SW480 (cell line): ENCODE measurements at regions not wholly inside any gene's neighbourhood (a gene's known extent, or its start where the extent isn't known, plus 50 kb on each side); places are given as distances from the start of the nearest gene placed in this dataset.
"Not testable (repeated sequence)": the region's sequence is repeated elsewhere in the genome, so short reads cannot be mapped to it uniquely, and the experiment has no call there.

ENCODE experiments used
- DNase-seq: peaks from one replicate; pipeline ENCODE4 v3.0.0-alpha.2; 2016; ENCODE audit warnings: low spot score

GRCh38 chr11:112714340-112714739, 246.9 kb upstream of the NCAM1 start:
- not testable (repeated sequence) for DNase-seq

DNA sequence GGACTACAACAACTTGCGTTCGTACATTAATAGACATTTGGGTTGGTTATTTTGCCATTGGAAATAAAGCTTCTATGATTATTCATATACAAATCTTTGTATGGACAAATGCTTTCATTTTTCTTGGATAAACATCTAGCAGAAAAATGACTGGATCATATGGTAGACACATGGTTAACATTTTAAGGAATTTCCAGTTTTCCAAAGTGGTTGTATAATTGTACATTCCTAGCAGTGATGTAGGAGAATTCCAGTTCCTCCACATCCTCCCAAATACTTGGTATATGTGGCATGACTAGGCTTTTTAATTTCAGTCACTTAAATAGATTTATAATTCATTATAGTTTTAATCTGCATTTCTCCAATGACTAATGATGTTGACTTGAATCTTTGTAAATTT, 246.2 kb upstream of the NCAM1 start:
- no peak for DNase-seq

DNA sequence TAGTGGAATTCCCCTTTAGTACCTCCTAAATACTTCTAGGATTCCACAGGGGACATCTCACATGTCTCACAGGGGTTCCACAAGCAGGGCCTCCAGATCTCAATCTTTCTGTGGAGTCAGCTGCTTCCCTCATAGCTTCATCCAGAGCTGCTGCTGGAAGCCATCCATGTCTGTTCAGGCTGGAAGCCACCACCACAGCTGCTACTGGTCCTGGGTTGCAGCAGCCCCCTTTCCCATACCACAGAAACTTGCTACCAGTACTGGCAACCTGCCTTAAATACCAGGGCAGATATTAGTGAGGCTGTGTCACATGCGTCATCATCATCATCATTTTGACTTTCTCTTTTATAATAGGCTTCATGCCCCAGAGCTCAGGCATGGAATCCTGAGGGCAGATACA, 242.7 kb upstream of the NCAM1 start:
- no peak for DNase-seq

DNA sequence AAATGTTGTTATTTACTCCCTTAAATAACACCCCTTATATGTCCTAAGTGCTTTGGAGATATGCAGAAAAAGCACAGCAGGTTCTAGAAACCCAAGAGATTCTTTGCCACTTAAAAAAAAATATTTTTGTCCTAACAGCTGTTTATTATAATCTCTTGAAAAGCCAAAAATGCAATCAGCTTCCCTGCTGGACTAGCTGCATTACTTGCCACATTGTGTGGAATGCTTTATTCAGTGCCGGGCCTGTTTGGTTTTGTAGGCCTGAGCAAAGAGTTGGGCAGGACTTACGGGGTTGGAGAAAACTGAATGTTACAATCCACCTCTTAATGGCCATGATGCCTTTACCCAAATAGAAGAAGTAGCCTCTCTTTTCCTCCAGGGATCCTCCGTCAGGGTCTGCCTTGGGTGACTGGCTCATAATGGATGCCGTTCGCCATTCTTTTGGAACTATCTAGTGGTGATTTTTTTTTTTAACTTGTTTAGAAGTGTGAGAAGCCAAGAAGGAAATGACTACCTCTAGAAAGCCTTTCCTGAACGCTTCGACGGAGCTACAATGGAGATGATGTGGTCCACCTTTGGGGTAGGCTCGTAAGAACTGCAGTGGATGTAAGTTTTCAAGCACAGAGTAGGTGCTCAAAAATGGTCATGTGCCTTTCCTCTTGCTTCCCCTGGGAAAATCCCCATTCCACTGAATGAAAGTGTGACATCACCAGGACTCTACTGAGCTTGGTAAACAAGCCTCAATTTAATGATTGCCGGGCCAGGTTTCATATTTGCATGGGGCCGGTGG, 241.3 kb upstream of the NCAM1 start:
- DNase-seq = no peak

- DNase-seq = no peak
Observed at GRCh38 chr11:112722148-112722547, 239.1 kb upstream of the NCAM1 start.

GRCh38 chr11:112722876-112723275, 238.3 kb upstream of the NCAM1 start:
- no peak for DNase-seq

- no peak for DNase-seq
Observed at GRCh38 chr11:112723676-112724495, 237.3 kb upstream of the NCAM1 start.

- DNase-seq = no peak
Observed at GRCh38 chr11:112724496-112724790, 236.8 kb upstream of the NCAM1 start.

DNA sequence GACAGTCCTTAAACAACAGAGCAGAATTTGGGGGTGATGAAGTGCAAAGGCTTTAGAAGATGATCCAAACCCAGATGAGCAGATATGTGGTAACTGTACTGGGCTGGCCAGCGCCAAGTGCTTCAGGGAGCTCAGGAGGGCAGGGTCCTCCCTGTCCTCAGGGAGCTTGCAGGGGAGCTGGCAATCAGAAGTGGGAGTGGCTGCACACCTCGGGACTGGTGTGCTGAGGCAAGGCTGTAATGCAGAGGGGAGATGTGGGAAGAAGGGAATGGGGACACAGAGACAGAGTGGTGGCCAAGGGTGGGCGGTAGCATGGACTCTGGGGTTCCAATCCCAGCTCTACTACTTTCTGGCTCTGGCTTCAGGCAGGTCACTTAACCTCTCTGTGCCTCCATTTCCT, 235.6 kb upstream of the NCAM1 start:
- DNase-seq = no peak

DNA sequence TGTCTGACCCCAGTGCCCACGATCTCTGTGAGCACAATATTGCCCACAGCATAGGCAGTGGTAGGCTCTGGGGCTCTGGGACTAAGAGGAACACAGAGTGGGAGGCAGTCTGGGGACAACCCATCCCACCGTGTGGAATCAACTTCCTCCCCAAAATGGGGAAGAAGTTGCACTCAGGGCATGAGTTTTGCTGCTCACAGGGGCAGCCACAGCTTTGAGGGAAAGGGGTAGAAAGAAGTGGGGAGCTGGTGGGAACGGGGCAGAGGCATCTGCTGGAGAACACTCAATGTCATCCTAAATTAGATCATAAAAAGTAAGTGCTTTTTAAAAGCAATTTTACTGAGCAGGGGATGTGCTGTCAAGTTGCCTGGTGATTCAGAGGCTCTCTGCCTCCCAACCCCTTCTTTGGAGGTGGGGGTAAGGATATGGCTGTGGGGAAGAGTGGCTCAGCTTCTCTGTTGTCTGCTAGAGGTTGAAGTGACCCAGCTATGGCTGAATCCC, 233.8 kb upstream of the NCAM1 start:
- no peak for DNase-seq

DNA sequence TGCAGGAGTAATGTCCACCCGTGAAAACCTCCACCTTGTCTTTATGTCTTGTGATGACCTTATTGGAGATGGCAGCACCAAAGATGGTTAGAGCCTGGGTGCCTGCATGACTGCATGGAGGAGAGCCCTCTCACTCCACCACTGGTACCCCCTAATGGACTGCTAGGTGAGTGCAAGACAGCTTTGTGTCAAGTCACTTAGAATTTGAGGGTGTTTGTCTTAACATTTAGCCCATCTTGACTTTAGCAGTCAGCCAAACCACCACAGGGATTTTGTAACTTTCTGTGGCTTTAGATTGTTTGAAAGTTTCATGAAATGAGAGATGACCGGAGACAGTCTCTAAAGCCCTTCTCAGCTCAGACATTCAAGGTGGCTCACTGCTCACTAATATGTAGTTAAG, 232.9 kb upstream of the NCAM1 start:
- DNase-seq = no peak

- DNase-seq = no peak
Observed at GRCh38 chr11:112728716-112729115, 232.5 kb upstream of the NCAM1 start.

- no peak for DNase-seq
Observed at GRCh38 chr11:112730591-112730990, 230.6 kb upstream of the NCAM1 start.

- no peak for DNase-seq
Observed at GRCh38 chr11:112731538-112731937, 229.7 kb upstream of the NCAM1 start.

- no peak for DNase-seq
Observed at GRCh38 chr11:112732031-112732430, 229.2 kb upstream of the NCAM1 start.

DNA sequence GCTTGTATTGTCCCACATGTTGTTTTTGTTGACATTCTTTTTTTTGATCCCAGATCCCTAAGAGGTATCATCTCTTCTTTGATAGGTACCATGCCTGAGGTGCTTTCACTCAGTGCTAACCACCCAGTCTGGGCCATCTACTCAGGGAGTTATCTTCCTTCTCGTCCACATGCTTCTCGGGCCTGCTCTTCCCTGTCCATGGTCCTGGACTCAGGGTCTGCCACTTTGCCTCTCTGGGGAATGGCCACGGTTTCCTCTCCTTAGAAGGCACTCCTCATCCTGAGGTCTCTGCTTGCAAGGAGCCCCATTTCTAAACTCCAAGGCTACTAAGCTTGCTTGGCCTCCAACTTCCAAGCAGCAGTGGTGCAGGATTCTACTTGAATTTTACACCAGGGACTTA, 227.0 kb upstream of the NCAM1 start:
- DNase-seq = no peak

DNA sequence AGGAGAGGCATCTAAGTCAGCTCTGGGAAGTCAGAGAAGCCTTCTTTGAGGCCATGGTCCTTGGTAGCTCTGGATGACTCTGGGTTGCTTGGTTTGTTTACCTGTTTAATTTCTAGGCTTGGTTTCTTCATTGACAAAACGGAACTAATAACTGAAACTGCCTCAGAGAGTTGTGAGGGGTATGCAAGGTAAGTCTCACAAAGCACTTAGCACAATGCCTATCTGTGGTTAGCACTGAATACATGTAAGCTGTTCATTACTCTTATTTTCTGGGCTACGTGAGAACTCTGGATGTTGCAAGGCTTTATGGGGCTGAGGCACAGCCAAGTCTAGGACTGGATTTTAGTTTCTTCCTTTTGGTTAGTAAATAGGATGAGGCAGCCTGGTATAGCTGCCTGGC, 225.8 kb upstream of the NCAM1 start:
- DNase-seq = no peak

DNA sequence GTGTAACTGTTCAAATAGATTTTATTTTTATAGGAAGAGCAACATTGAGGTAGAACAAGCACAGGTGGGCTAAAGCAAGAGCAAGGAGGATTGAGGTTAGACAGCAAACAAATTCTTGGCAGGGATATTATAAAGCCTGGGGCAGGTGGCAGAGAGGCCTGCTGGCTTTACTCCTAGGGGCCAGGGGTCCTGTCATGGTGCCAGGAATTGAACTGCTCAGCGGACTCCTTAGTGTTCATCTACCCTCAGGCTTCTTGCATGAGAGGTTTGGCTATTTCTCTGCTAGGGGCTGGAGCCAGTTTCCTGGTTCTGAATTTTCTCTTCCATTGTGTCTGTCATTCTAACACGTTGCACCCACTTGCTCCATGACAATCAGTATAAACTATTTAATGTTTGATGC, 217.2 kb upstream of the NCAM1 start:
- no peak for DNase-seq

GRCh38 chr11:112745973-112746372, 215.2 kb upstream of the NCAM1 start:
- DNase-seq = no peak

DNA sequence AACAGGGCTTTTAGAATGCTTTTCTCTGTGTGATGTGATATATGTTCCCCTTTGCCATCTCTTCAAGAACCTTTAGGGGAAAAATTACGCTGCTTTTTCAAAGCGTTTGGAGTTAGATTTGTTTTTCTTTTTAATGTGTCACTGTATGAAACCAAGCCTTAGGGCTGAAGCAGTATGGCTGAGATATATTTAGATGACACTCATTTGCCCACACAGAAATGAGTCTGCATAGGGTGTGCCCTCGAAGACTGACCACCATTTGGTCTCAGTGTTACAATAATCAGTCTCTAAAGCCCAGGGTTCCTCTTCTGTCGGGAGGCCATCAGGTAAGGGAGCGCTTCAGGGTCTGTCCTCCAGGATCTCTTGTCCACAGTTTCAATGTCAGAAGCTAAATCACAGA, 213.0 kb upstream of the NCAM1 start:
- no peak for DNase-seq

DNA sequence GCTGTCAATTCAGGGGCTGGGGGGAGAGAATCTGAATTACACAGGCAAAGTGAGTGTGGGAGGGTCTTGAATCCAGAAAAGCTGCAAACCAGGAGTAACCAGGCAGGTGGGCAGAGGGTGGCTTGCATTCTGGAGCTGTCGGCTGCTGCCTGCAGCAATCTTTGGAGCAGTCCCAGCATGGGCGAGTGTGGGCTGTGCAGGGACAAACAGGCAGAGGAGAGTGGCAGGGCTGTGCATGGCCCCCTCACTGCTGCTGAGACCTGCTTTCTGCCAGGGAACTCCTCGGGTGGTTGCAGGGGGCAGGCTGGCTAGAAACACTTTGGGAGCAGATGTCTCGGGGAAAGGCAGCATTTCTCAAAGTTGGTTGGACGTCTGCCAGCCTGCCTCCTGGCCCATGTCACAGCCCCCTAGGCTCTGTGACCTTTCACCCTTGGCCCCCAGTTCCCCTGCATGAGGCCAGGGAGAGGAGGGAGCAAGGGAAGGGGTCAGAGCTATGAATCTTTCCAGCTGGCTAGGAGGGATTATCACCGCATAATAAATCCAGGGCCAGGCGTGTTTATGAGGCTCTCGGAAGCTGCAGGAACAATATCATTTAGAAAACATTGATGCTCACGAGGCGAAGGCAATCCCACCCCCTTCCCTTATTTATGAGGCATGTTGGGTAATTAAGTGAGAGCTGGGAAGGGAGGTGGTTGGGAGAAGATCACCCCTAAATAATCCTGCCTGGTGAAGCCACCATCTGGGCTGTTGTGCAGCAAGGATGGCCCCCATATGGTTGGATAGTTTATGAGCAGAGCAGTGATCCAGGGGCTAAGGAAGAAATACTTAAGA, 212.3 kb upstream of the NCAM1 start:
- DNase-seq = no peak

GRCh38 chr11:112751329-112751728, 209.9 kb upstream of the NCAM1 start:
- no peak for DNase-seq

GRCh38 chr11:112751772-112752171, 209.4 kb upstream of the NCAM1 start:
- DNase-seq = no peak
